ENCODE measurements at regions not wholly inside any gene's neighbourhood (a gene's known extent, or its start where the extent isn't known, plus 50 kb on each side); places are given as distances from the start of the nearest gene placed in this dataset.
"Not testable (repeated sequence)": the region's sequence is repeated elsewhere in the genome, so short reads cannot be mapped to it uniquely, and the experiment has no call there.

- FAIRE-seq (no peak), DNase-seq (ENCODE audit: low read depth) (no peak)
- Histone ChIP-seq H3K4me3 (ENCODE audit: low read depth, low read length) (no peak overlapping the region), H3K36me3 (ENCODE audit: control insufficient read depth, insufficient read depth, low read length) (no peaks in the 10 kb centered on the region), H3K27me3 (ENCODE audit: control insufficient read depth, insufficient read depth, low read length) (no peaks in the 10 kb centered on the region)
- TF ChIP-seq, protein P1, sequence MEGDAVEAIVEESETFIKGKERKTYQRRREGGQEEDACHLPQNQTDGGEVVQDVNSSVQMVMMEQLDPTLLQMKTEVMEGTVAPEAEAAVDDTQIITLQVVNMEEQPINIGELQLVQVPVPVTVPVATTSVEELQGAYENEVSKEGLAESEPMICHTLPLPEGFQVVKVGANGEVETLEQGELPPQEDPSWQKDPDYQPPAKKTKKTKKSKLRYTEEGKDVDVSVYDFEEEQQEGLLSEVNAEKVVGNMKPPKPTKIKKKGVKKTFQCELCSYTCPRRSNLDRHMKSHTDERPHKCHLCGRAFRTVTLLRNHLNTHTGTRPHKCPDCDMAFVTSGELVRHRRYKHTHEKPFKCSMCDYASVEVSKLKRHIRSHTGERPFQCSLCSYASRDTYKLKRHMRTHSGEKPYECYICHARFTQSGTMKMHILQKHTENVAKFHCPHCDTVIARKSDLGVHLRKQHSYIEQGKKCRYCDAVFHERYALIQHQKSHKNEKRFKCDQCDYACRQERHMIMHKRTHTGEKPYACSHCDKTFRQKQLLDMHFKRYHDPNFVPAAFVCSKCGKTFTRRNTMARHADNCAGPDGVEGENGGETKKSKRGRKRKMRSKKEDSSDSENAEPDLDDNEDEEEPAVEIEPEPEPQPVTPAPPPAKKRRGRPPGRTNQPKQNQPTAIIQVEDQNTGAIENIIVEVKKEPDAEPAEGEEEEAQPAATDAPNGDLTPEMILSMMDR (IDR thresholded peaks at IDR 0.05; ENCODE audit: insufficient read depth, low read length, severe bottlenecking), result no peak
These were observed 74.7 kb downstream of the PTTG1 start for GRCh38 chr5:160496334-160496733.

GRCh38 chr5:160496784-160497183 lies 75.1 kb downstream of the PTTG1 start:
- TF ChIP-seq, protein P1 (IDR thresholded peaks at IDR 0.05; ENCODE audit: insufficient read depth, low read length, severe bottlenecking), result no peak
- FAIRE-seq, result no peak
- Histone ChIP-seq H3K36me3 (ENCODE audit: control insufficient read depth, insufficient read depth, low read length) (no peaks in the 10 kb centered on the region), H3K27me3 (ENCODE audit: control insufficient read depth, insufficient read depth, low read length) (no peaks in the 10 kb centered on the region), H3K4me3 (ENCODE audit: low read depth, low read length) (no peak overlapping the region)
- DNase-seq (ENCODE audit: low read depth), result peak; percentile 2

- no peak for FAIRE-seq
These were observed 76.2 kb downstream of the PTTG1 start for GRCh38 chr5:160497878-160498277.

GRCh38 chr5:160498441-160499043 lies 76.9 kb downstream of the PTTG1 start:
- not testable (repeated sequence) for DNase-seq (ENCODE audit: low read depth); FAIRE-seq; H3K36me3 ChIP-seq (ENCODE audit: control insufficient read depth, insufficient read depth, low read length); H3K27me3 ChIP-seq (ENCODE audit: control insufficient read depth, insufficient read depth, low read length); H3K4me3 ChIP-seq (ENCODE audit: low read depth, low read length)

More at GRCh38 chr5:160497878-160498277, 76.2 kb downstream of the PTTG1 start:
- Histone ChIP-seq H3K4me3 (ENCODE audit: low read depth, low read length) (no peak overlapping the region), H3K27me3 (ENCODE audit: control insufficient read depth, insufficient read depth, low read length) (no peaks in the 10 kb centered on the region), H3K36me3 (ENCODE audit: control insufficient read depth, insufficient read depth, low read length) (no peaks in the 10 kb centered on the region)
- TF ChIP-seq, protein P1 (IDR thresholded peaks at IDR 0.05; ENCODE audit: insufficient read depth, low read length, severe bottlenecking), result no peak
- DNase-seq (ENCODE audit: low read depth), result no peak

DNA sequence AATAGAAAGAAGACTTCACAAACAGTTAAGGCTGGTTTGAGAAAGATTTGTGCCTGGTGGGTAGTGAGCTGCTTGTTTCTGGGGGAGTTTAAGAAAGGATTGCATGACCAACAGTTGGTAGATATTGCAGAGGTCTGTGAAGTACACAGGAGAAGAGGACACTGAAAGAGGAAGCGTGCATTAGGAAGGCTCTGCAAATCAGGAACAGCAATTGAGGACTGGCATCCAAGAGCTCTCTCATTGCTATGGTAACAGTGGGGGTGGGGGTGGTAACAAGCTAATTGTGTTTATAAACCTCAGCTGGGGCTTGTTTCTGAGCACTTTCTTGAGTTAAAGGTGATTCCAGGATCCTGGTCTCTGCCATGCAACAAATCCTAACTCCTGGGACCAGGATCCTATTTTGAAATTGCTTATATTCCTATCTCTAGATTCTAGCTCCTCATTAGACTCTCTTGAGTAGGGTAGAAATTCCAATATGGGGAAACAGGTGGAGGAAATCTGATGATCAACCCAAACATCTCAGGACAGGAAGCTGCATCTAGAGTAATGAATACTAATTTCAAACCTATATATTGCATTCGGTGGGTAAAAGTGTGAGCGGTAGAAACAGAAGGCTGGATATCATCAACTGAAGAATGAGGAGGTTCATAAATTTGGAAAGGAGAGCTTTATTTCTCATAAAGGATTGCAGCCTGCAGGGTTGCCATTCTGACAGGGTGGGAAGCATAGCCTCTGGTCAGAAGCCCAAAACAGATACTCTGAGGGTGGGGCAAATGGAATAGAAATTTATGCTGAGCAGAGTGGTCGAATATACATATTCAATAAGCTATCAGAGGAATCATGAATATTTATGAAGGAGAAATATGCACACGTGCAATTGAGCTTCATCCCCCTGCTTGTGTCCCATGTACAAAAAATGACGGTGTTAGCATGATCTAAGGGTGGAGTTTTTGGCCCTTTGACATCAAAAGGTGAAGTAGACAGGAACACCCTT lies 79.4 kb downstream of the PTTG1 start:
- FAIRE-seq (no peak), DNase-seq (ENCODE audit: low read depth) (no peak)
- Histone ChIP-seq H3K27me3 (ENCODE audit: control insufficient read depth, insufficient read depth, low read length) (no peaks in the 10 kb centered on the region), H3K36me3 (ENCODE audit: control insufficient read depth, insufficient read depth, low read length) (no peaks in the 10 kb centered on the region), H3K4me3 (ENCODE audit: low read depth, low read length) (no peak overlapping the region)
- TF ChIP-seq, protein P1 (IDR thresholded peaks at IDR 0.05; ENCODE audit: insufficient read depth, low read length, severe bottlenecking), result no peak

- Histone ChIP-seq H3K27me3 (ENCODE audit: control insufficient read depth, insufficient read depth, low read length) (no peaks in the 10 kb centered on the region), H3K4me3 (ENCODE audit: low read depth, low read length) (no peak overlapping the region), H3K36me3 (ENCODE audit: control insufficient read depth, insufficient read depth, low read length) (no peaks in the 10 kb centered on the region)
- DNase-seq (ENCODE audit: low read depth), result no peak
- FAIRE-seq, result peak; percentile 93
- TF ChIP-seq, protein P1 (IDR thresholded peaks at IDR 0.05; ENCODE audit: insufficient read depth, low read length, severe bottlenecking), result no peak
These were observed 83.3 kb downstream of the PTTG1 start for GRCh38 chr5:160504906-160505305.

All from bronchial epithelial cell (primary cell).